Liver (tissue), 3 donors: ENCODE measurements at regions not wholly inside any gene's neighbourhood (a gene's known extent, or its start where the extent isn't known, plus 50 kb on each side); places are given as distances from the start of the nearest gene placed in this dataset.

Source experiments
- EGR1 ChIP-seq, 2 donors: IDR thresholded peaks; 2 replicates each; pipeline ENCODE4 v1.6.1; 2016 to 2018; ENCODE audit warnings: antibody characterized with exemption in 2 of 2, low read depth in 2 of 2
- FOXA1 ChIP-seq: IDR thresholded peaks from 2 replicates; pipeline ENCODE4 v1.6.1; 2016; ENCODE audit warnings: antibody characterized with exemption
- FOXA2 ChIP-seq: IDR thresholded peaks from 2 replicates; pipeline ENCODE4 v1.6.1; 2016; ENCODE audit warnings: antibody characterized with exemption
- GABPA ChIP-seq, 2 donors: IDR thresholded peaks in 1 of 2; conservative IDR thresholded peaks in 1 of 2; 2 replicates each; pipeline ENCODE4 v1.6.1; 2016; ENCODE audit warnings: antibody characterized with exemption in 2 of 2, mild to moderate bottlenecking in 1 of 2, moderate library complexity in 1 of 2
- HNF4G ChIP-seq: IDR thresholded peaks from 2 replicates; pipeline ENCODE4 v1.6.1; 2016; ENCODE audit warnings: antibody characterized with exemption
- JUND ChIP-seq, 2 donors: IDR thresholded peaks; 2 replicates each; pipeline ENCODE4 v1.6.1; 2016; ENCODE audit warnings: antibody characterized with exemption in 2 of 2
- RAD21 ChIP-seq, 2 donors: IDR thresholded peaks; 2 replicates each; pipeline ENCODE4 v1.6.1; 2016; ENCODE audit warnings: antibody characterized with exemption in 2 of 2, mild to moderate bottlenecking in 2 of 2
- TAF1 ChIP-seq: conservative IDR thresholded peaks from 2 replicates; pipeline ENCODE4 v1.6.1; 2016; ENCODE audit warnings: antibody characterized with exemption, mild to moderate bottlenecking
- YY1 ChIP-seq: IDR thresholded peaks from 2 replicates; pipeline ENCODE4 v1.6.1; 2016; ENCODE audit warnings: antibody characterized with exemption, mild to moderate bottlenecking
- TF ChIP-seq, protein P1 (sequence below): fragments of 150-350 bp; IDR thresholded peaks from 2 replicates; pipeline ENCODE4 v1.5.1; 2017; ENCODE audit warnings: improper control_type of control experiment, low read depth, low read length; ENCODE audit not compliant: missing input control
- TF ChIP-seq, protein P2 (sequence below): IDR thresholded peaks from 2 replicates; pipeline ENCODE4 v1.6.1; 2016; ENCODE audit warnings: antibody characterized with exemption, mild to moderate bottlenecking
- TF ChIP-seq, protein P3 (sequence below): IDR thresholded peaks from 2 replicates; pipeline ENCODE4 v1.6.1; 2016; ENCODE audit warnings: antibody characterized with exemption
- TF ChIP-seq, protein P4 (sequence below): IDR thresholded peaks from 2 replicates; pipeline ENCODE4 v1.6.1; 2016; ENCODE audit warnings: antibody characterized with exemption
- TF ChIP-seq, protein P5 (sequence below): IDR thresholded peaks from 2 replicates; pipeline ENCODE4 v1.6.1; 2016; ENCODE audit warnings: antibody characterized with exemption
- donor health status: healthy.
- donor health status: healthy.

DNA sequence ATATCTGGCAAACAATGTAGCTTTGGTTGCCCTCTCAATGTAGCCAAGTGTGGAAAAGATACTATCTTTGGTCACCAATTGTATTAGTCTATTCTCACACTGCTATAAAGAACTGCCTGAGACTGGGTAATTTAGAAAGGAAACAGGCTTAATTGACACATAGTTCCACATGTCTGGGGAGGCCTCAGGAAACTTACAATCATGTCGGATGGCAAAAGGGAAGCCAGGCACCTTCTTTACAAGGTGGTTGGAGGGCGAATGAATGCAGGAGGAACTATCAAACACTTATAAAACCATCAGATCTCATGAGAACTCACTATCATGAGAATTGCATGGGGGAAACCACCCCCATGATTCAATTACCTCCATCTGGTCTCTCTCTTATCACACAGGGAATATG lies 133.1 kb upstream of the TBCA start:
- TF ChIP-seq, protein P1, sequence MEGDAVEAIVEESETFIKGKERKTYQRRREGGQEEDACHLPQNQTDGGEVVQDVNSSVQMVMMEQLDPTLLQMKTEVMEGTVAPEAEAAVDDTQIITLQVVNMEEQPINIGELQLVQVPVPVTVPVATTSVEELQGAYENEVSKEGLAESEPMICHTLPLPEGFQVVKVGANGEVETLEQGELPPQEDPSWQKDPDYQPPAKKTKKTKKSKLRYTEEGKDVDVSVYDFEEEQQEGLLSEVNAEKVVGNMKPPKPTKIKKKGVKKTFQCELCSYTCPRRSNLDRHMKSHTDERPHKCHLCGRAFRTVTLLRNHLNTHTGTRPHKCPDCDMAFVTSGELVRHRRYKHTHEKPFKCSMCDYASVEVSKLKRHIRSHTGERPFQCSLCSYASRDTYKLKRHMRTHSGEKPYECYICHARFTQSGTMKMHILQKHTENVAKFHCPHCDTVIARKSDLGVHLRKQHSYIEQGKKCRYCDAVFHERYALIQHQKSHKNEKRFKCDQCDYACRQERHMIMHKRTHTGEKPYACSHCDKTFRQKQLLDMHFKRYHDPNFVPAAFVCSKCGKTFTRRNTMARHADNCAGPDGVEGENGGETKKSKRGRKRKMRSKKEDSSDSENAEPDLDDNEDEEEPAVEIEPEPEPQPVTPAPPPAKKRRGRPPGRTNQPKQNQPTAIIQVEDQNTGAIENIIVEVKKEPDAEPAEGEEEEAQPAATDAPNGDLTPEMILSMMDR, result no peak
- TF ChIP-seq JUND (IDR thresholded peaks at IDR 0.05) (no peak), FOXA1 (no peak), HNF4G (no peak), TAF1 (no peak), GABPA (IDR thresholded peaks at IDR 0.05 in 1 of 2, conservative IDR thresholded peaks at IDR 0.05 in 1 of 2) (no peak), FOXA2 (no peak), EGR1 (IDR thresholded peaks at IDR 0.05; ENCODE audit: low read depth in 2 of 2) (no peak), RAD21 (IDR thresholded peaks at IDR 0.05) (no peak), YY1 (no peak)
- TF ChIP-seq, protein P2, sequence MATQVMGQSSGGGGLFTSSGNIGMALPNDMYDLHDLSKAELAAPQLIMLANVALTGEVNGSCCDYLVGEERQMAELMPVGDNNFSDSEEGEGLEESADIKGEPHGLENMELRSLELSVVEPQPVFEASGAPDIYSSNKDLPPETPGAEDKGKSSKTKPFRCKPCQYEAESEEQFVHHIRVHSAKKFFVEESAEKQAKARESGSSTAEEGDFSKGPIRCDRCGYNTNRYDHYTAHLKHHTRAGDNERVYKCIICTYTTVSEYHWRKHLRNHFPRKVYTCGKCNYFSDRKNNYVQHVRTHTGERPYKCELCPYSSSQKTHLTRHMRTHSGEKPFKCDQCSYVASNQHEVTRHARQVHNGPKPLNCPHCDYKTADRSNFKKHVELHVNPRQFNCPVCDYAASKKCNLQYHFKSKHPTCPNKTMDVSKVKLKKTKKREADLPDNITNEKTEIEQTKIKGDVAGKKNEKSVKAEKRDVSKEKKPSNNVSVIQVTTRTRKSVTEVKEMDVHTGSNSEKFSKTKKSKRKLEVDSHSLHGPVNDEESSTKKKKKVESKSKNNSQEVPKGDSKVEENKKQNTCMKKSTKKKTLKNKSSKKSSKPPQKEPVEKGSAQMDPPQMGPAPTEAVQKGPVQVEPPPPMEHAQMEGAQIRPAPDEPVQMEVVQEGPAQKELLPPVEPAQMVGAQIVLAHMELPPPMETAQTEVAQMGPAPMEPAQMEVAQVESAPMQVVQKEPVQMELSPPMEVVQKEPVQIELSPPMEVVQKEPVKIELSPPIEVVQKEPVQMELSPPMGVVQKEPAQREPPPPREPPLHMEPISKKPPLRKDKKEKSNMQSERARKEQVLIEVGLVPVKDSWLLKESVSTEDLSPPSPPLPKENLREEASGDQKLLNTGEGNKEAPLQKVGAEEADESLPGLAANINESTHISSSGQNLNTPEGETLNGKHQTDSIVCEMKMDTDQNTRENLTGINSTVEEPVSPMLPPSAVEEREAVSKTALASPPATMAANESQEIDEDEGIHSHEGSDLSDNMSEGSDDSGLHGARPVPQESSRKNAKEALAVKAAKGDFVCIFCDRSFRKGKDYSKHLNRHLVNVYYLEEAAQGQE, result no peak
- TF ChIP-seq, protein P3, sequence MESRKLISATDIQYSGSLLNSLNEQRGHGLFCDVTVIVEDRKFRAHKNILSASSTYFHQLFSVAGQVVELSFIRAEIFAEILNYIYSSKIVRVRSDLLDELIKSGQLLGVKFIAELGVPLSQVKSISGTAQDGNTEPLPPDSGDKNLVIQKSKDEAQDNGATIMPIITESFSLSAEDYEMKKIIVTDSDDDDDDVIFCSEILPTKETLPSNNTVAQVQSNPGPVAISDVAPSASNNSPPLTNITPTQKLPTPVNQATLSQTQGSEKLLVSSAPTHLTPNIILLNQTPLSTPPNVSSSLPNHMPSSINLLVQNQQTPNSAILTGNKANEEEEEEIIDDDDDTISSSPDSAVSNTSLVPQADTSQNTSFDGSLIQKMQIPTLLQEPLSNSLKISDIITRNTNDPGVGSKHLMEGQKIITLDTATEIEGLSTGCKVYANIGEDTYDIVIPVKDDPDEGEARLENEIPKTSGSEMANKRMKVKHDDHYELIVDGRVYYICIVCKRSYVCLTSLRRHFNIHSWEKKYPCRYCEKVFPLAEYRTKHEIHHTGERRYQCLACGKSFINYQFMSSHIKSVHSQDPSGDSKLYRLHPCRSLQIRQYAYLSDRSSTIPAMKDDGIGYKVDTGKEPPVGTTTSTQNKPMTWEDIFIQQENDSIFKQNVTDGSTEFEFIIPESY, result no peak
- TF ChIP-seq, protein P4, sequence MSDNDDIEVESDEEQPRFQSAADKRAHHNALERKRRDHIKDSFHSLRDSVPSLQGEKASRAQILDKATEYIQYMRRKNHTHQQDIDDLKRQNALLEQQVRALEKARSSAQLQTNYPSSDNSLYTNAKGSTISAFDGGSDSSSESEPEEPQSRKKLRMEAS, result no peak
- TF ChIP-seq, protein P5, sequence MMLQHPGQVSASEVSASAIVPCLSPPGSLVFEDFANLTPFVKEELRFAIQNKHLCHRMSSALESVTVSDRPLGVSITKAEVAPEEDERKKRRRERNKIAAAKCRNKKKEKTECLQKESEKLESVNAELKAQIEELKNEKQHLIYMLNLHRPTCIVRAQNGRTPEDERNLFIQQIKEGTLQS, result no peak
